ENCODE measurements at regions not wholly inside any gene's neighbourhood (a gene's known extent, or its start where the extent isn't known, plus 50 kb on each side); places are given as distances from the start of the nearest gene placed in this dataset.

GRCh38 chr2:7241041-7241745 lies 324.0 kb downstream of the RNF144A start:
- intact Hi-C loops (cut with DNase I), result no loop called here
- Histone ChIP-seq H3K4me1 (peaks cover 0 to 16% (median 0%) of the 10 kb centered on the region in 12 donors), H3K27ac (no peak overlapping the region), H3K4me3 (no peak overlapping the region), H3K27me3 (no peaks in the 10 kb centered on the region), H3K36me3 (no peaks in the 10 kb centered on the region), H3K9me3 (no peaks in the 10 kb centered on the region)
- TF ChIP-seq CTCF (IDR thresholded peaks at IDR 0.05), result no peak
- no peak for TF ChIP-seq POLR2A (IDR thresholded peaks at IDR 0.05)
- 83 to 98% (median 95%) methylated on average over 4 of the region's 4 CpGs for WGBS, 4 donors
- DNase-seq (no peak), ATAC-seq (no peak)

GRCh38 chr2:7242189-7242867 lies 325.1 kb downstream of the RNF144A start:
- WGBS, 4 donors, result 72 to 80% (median 75%) methylated on average over 5 of the region's 5 CpGs
- TF ChIP-seq CTCF (IDR thresholded peaks at IDR 0.05) (no peak), POLR2A (IDR thresholded peaks at IDR 0.05) (no peak)

GRCh38 chr2:7243276-7243675 lies 326.1 kb downstream of the RNF144A start:
- no peaks in the 10 kb centered on the region for H3K36me3 ChIP-seq
- TF ChIP-seq POLR2A (IDR thresholded peaks at IDR 0.05) (no peak), CTCF (IDR thresholded peaks at IDR 0.05) (no peak)
- H3K27me3 ChIP-seq, result peaks cover 0 to 3% (median 0%) of the 10 kb centered on the region in 9 donors
- no peaks in the 10 kb centered on the region for H3K9me3 ChIP-seq
- ATAC-seq (no peak), DNase-seq (no peak)
- H3K4me1 ChIP-seq, result peaks cover 0 to 16% (median 0%) of the 10 kb centered on the region in 12 donors
- WGBS, 4 donors, result 65 to 80% (median 79%) methylated on average over 4 of the region's 4 CpGs
- intact Hi-C loops (cut with DNase I), result no loop called here
- peak overlapping the region in 1 of 12 donors; percentile 58 for H3K27ac ChIP-seq
- H3K4me3 ChIP-seq, result no peak overlapping the region

More at GRCh38 chr2:7242189-7242867, 325.1 kb downstream of the RNF144A start:
- no peak for ATAC-seq
- peak overlapping the region in 1 of 12 donors; percentile 58 for H3K27ac ChIP-seq
- no peak for DNase-seq
- no peaks in the 10 kb centered on the region for H3K36me3 ChIP-seq
- peaks cover 0 to 16% (median 0%) of the 10 kb centered on the region in 12 donors for H3K4me1 ChIP-seq
- no peak overlapping the region for H3K4me3 ChIP-seq
- intact Hi-C loops (cut with DNase I), result no loop called here
- peaks cover 0 to 3% (median 0%) of the 10 kb centered on the region in 9 donors for H3K27me3 ChIP-seq
- no peaks in the 10 kb centered on the region for H3K9me3 ChIP-seq

GRCh38 chr2:7256377-7256776 lies 339.2 kb downstream of the RNF144A start:
- H3K27ac ChIP-seq, result no peak overlapping the region
- intact Hi-C loops (cut with DNase I), result no loop called here
- ATAC-seq (no peak), DNase-seq (no peak)
- TF ChIP-seq POLR2A (IDR thresholded peaks at IDR 0.05) (no peak), CTCF (IDR thresholded peaks at IDR 0.05) (no peak)
- no peak overlapping the region for H3K4me3 ChIP-seq
- H3K27me3 ChIP-seq, result no peaks in the 10 kb centered on the region
- 88 to 93% (median 91%) methylated on average over 5 of the region's 5 CpGs for WGBS, 4 donors
- H3K36me3 ChIP-seq, result no peaks in the 10 kb centered on the region
- H3K9me3 ChIP-seq, result no peaks in the 10 kb centered on the region
- H3K4me1 ChIP-seq, result no peaks in the 10 kb centered on the region

Data from heart left ventricle (tissue), 16 donors.